T-helper 2 cell treated with Interferon-gamma antibody and Interleukin-4, amounts not matched to agents 100 ng/mL and 5 ng/mL, for 36 hours (primary cell): ENCODE measurements at regions not wholly inside any gene's neighbourhood (a gene's known extent, or its start where the extent isn't known, plus 50 kb on each side); places are given as distances from the start of the nearest gene placed in this dataset.

ENCODE experiments used
- intact Hi-C: fragments of 100-400 bp; cut with micrococcal nuclease; formaldehyde crosslinking; loops from one replicate; pipeline ENCODE4 v1.15.1; 2023

GRCh38 chr10:8520382-8520781 lies 465.9 kb downstream of the GATA3 start:
- intact Hi-C loops = no loop called here

- intact Hi-C loops = no loop called here
These were observed 473.3 kb downstream of the GATA3 start for GRCh38 chr10:8527773-8528172.

- intact Hi-C loops = no loop called here
These were observed 476.6 kb downstream of the GATA3 start for GRCh38 chr10:8531116-8531515.

GRCh38 chr10:8532647-8533046 lies 478.2 kb downstream of the GATA3 start:
- intact Hi-C loops = no loop called here

DNA sequence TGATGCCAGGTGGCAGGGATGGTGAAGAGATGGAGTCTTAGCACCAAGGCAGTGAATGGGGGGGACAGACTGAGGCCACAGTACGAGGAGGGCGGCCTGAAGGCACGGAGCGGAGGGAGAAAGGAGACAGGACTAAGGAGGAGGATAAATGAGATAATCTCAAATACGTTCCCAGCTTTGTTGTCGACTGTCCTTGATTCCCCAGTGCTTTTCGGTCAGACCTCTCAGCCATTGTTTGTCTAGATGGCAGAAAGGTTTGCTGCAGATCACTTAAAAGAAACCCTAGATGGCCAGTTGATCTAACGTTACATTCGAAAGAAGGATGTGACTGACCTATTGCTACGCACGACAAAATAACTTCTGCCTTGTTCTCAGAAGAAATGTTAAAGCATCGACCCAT lies 479.0 kb downstream of the GATA3 start:
- intact Hi-C loops = no loop called here

DNA sequence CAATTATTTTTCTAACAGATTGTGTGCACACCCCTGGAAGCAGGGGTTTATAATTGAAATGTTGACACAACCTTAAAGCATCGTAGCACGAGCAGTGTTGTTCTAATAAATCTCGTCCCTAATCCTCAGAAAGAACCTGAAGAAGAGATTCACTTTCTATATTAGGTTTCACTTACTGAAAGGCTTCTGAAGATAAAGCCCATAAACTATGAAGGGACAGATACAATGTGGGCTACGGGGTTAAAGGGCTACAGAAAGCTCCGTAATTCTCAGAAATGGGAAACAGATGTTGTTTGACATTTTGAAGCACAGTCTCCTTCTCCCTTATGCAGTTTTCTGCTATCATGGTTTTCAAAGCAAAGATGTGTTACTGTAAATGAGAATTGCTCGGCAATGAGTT lies 479.6 kb downstream of the GATA3 start:
- intact Hi-C loops = no loop called here

DNA sequence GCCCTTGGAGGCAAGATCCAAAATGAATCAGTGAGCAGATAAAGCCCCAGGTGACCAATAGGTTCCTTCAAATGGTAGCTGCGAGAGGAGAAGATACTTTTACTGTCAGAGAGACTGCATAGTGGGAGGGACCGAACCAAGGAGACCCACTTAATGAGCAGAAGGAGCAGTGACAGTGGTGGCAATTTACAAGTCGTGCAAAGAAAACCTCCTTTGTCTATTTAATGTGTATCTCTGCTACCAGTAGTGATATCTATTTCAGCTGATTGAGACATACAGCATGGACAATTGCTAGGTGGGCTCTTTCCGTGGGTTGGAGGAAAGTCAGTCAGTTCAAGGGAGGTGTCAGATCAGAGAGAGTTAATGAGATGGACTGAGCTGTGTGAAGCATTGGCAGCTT lies 480.4 kb downstream of the GATA3 start:
- intact Hi-C loops = no loop called here

DNA sequence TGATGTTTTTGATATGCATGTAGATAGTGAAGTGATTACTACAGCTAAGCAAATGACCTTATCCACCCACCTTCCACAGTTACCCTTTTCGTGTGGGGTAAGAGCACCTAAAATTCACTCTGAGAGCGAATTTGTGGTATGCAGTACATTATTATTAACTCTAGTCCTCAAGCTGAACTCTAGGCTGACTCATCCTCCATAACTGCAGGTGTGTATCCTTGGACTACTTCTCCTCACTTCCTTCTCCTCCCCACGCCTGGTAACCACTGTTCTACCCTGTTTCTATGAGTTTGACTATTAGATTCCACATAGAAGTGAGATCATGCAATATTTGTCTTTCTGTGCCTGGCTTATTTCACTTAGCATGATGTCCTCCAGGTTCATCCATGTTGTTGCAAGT lies 484.6 kb downstream of the GATA3 start:
- intact Hi-C loops = no loop called here

- intact Hi-C loops = no loop called here
These were observed 489.0 kb downstream of the GATA3 start for GRCh38 chr10:8543361-8544056.

- intact Hi-C loops = no loop called here
These were observed 489.5 kb downstream of the GATA3 start for GRCh38 chr10:8544057-8544380.

- intact Hi-C loops = no loop called here
These were observed 490.0 kb downstream of the GATA3 start for GRCh38 chr10:8544500-8544899.

DNA sequence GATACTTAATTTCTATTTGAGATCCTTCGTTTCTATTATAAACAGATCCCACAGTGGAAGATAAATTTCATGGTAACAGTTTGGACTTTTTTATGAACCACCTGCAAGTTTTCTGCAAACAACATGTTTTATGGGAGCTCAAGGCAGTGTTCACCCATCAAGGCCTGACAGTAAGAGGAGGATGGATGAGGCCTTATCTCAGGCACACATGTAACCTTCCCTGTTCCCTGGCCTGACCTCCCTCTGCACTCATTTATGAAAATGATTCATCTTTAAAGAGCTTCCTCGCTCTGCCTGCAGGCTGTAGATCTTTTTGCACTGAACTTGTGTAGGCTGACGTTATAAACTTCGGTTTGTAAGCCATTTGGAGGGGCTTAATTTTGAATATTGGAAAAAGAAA lies 500.1 kb downstream of the GATA3 start:
- intact Hi-C loops = no loop called here

DNA sequence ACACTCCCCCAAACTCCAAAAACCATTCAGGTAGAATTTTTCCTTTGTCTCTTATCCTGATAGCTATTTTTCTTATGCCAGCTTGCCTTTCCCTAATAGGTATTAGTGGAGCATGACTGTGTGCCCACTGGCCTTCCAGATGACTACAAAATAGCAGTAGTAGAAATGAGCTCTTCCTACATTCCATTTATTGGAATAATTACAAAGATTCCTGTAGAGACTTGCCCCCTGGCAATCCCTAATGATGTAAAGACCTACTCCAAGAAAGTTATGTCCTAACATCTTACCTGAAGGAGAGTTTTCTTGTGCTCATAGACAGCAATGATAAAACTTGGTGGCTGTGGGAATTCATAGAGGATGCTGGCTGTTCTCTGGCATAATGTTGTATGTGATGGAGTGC lies 501.8 kb downstream of the GATA3 start:
- intact Hi-C loops = no loop called here

GRCh38 chr10:8563478-8563877 lies 509.0 kb downstream of the GATA3 start:
- intact Hi-C loops = no loop called here

DNA sequence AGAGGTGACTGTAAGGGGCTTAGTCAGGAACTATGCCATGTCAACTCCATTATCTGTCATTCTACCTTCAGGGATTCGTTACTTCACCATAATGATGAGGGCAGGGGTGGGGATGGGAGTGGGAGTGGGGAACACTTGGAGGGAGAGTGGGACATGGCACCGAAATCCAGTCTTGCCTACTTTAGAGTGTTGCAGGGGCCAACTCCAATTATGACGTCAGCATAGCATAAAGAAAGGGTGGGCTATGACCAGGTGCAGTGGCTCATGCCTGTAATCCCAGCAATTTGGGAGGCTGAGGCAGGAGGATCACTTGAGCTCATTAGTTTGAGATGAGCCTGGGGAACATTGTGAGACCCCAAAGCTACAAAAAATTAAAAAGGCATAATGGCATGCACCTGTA lies 512.2 kb downstream of the GATA3 start:
- intact Hi-C loops = no loop called here

DNA sequence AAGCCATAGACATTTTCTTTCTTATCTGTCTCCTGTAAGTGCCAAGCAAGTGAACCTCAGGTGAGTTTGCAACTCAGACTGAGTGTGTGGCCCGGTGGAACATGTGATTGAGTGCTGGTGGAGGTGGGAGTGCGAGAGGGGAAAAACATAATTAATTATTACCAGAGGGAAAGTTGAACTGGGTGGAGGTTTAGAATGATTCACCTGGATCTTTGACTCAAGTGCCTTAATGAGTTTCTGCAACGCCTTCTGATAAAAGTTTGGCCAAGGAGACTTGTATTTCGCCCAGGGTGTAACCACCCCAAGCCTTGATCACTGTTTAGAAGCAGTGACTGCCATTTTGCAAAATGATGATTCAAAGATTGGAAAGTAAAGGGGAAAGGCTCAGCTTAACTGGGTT lies 513.9 kb downstream of the GATA3 start:
- intact Hi-C loops = no loop called here

DNA sequence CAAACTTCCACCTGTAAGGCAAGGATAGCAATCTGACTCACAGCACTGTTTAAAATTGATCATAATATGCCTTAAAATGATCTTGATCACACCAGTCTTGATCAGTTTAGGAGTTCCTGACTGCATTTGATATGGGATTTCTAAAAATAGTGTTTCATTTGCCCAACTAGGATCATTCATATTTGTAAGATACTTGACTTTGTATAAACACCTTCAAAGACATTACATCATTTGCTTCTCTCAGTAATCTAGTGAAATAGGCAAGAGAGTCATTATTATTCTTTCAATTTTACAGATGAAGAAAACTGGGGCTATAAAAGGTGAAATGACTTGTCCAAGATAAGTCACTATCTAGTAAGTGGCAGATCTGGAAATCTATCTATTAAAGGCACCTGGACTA lies 521.1 kb downstream of the GATA3 start:
- intact Hi-C loops = no loop called here

- intact Hi-C loops = no loop called here
These were observed 521.8 kb downstream of the GATA3 start for GRCh38 chr10:8576281-8576680.

- intact Hi-C loops = no loop called here
These were observed 522.4 kb downstream of the GATA3 start for GRCh38 chr10:8576911-8577310.

- intact Hi-C loops = no loop called here
These were observed 523.2 kb downstream of the GATA3 start for GRCh38 chr10:8577686-8578085.

DNA sequence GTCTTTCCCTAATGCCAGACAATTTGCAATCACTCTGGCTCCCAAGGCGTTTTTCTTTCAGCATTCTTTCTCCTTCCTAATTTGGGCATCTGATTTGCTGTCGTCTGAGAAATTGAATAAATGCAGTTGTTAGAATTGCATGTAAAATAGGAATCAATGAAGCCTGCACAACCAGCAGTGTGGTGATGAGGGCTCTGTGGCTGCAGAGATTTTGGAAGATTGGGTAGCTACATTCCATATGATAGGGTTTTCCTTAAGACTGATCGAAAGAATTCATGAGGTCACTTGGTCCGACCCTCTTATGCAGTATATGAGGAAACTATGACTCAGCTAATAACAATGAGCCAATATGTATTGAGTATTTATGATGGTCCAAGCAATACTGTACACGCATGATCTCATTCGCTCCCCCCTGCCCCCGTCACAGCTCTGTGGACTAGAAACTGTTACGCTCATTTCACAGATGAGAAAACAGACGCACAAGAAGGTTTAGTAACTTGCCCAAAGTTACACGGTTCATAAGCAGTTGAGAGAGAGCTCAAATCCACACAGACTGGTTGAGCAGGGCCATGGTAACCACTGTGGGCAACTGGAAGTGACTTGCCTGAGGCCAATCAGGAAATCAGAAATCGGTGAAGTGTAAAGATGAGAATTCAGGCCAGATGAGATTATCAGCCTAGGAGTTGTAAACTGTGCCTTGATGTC lies 527.2 kb downstream of the GATA3 start:
- intact Hi-C loops = no loop called here

DNA sequence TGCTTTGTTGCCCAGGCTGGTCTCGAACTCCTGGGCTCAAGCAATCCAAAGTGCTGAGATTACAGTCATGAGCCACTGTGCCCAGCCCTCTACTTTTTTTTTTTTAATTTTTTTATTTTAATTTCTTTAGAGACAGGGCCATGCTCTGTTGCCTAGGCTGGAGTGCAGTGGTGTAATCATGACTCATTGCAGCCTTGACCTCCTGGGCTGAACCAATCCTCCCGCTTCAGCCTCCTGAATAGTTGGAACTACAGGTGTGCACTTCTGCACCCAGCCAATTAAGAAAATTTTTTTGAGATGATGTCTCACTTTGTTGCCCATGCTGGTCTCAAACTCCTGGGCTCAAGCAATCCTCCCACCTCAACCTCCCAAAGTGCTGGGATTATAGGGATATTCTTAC lies 528.6 kb downstream of the GATA3 start:
- intact Hi-C loops = no loop called here

GRCh38 chr10:8584666-8585065 lies 530.2 kb downstream of the GATA3 start:
- intact Hi-C loops = no loop called here
